ENCODE measurements at regions not wholly inside any gene's neighbourhood (a gene's known extent, or its start where the extent isn't known, plus 50 kb on each side); places are given as distances from the start of the nearest gene placed in this dataset.

GRCh38 chr11:92675303-92675702 is 294.1 kb upstream of the MTNR1B start:
- H3K4me3 ChIP-seq (ENCODE audit: low read depth in 1 of 5, low read length in 5 of 5) = no peak overlapping the region
- no peaks in the 10 kb centered on the region for H3K4me1 ChIP-seq (ENCODE audit: control insufficient read depth in 5 of 5, insufficient read depth in 5 of 5, low read length in 5 of 5)
- no peak overlapping the region for H3K9ac ChIP-seq (ENCODE audit: low read length in 5 of 5)
- H3K36me3 ChIP-seq (ENCODE audit: control insufficient read depth in 5 of 5, insufficient read depth in 5 of 5, low read length in 5 of 5) = no peaks in the 10 kb centered on the region
- H3K27ac ChIP-seq (ENCODE audit: low read depth, low read length) = no peak overlapping the region
- H3K27me3 ChIP-seq (ENCODE audit: control insufficient read depth in 5 of 5, insufficient read depth in 4 of 5, low read length in 5 of 5) = no peaks in the 10 kb centered on the region
- H3K9me3 ChIP-seq (ENCODE audit: control insufficient read depth in 5 of 5, low read length in 5 of 5) = peaks cover 0 to 12% (median 0%) of the 10 kb centered on the region in 5 donors

GRCh38 chr11:92675810-92676209 is 293.6 kb upstream of the MTNR1B start:
- Histone ChIP-seq H3K27ac (ENCODE audit: low read depth, low read length) (no peak overlapping the region), H3K27me3 (ENCODE audit: control insufficient read depth in 5 of 5, insufficient read depth in 4 of 5, low read length in 5 of 5) (no peaks in the 10 kb centered on the region), H3K36me3 (ENCODE audit: control insufficient read depth in 5 of 5, insufficient read depth in 5 of 5, low read length in 5 of 5) (no peaks in the 10 kb centered on the region), H3K9ac (ENCODE audit: low read length in 5 of 5) (no peak overlapping the region), H3K4me1 (ENCODE audit: control insufficient read depth in 5 of 5, insufficient read depth in 5 of 5, low read length in 5 of 5) (no peaks in the 10 kb centered on the region), H3K9me3 (ENCODE audit: control insufficient read depth in 5 of 5, low read length in 5 of 5) (peaks cover 0 to 12% (median 0%) of the 10 kb centered on the region in 5 donors), H3K4me3 (ENCODE audit: low read depth in 1 of 5, low read length in 5 of 5) (no peak overlapping the region)

GRCh38 chr11:92678008-92678611 is 291.3 kb upstream of the MTNR1B start:
- no peaks in the 10 kb centered on the region for H3K4me1 ChIP-seq (ENCODE audit: control insufficient read depth in 5 of 5, insufficient read depth in 5 of 5, low read length in 5 of 5)
- peaks cover 0 to 12% (median 0%) of the 10 kb centered on the region in 5 donors for H3K9me3 ChIP-seq (ENCODE audit: control insufficient read depth in 5 of 5, low read length in 5 of 5)
- H3K27me3 ChIP-seq (ENCODE audit: control insufficient read depth in 5 of 5, insufficient read depth in 4 of 5, low read length in 5 of 5) = no peaks in the 10 kb centered on the region
- H3K9ac ChIP-seq (ENCODE audit: low read length in 5 of 5) = no peak overlapping the region
- no peaks in the 10 kb centered on the region for H3K36me3 ChIP-seq (ENCODE audit: control insufficient read depth in 5 of 5, insufficient read depth in 5 of 5, low read length in 5 of 5)
- H3K27ac ChIP-seq (ENCODE audit: low read depth, low read length) = no peak overlapping the region
- H3K4me3 ChIP-seq (ENCODE audit: low read depth in 1 of 5, low read length in 5 of 5) = no peak overlapping the region

GRCh38 chr11:92681586-92681985 is 287.9 kb upstream of the MTNR1B start:
- Histone ChIP-seq H3K36me3 (ENCODE audit: control insufficient read depth in 5 of 5, insufficient read depth in 5 of 5, low read length in 5 of 5) (no peaks in the 10 kb centered on the region), H3K9me3 (ENCODE audit: control insufficient read depth in 5 of 5, low read length in 5 of 5) (peaks cover 0 to 12% (median 0%) of the 10 kb centered on the region in 5 donors), H3K4me3 (ENCODE audit: low read depth in 1 of 5, low read length in 5 of 5) (no peak overlapping the region), H3K9ac (ENCODE audit: low read length in 5 of 5) (no peak overlapping the region), H3K27ac (ENCODE audit: low read depth, low read length) (no peak overlapping the region), H3K4me1 (ENCODE audit: control insufficient read depth in 5 of 5, insufficient read depth in 5 of 5, low read length in 5 of 5) (no peaks in the 10 kb centered on the region), H3K27me3 (ENCODE audit: control insufficient read depth in 5 of 5, insufficient read depth in 4 of 5, low read length in 5 of 5) (no peaks in the 10 kb centered on the region)

GRCh38 chr11:92682136-92682535 is 287.3 kb upstream of the MTNR1B start:
- Histone ChIP-seq H3K27me3 (ENCODE audit: control insufficient read depth in 5 of 5, insufficient read depth in 4 of 5, low read length in 5 of 5) (no peaks in the 10 kb centered on the region), H3K9ac (ENCODE audit: low read length in 5 of 5) (no peak overlapping the region), H3K9me3 (ENCODE audit: control insufficient read depth in 5 of 5, low read length in 5 of 5) (peaks cover 0 to 12% (median 0%) of the 10 kb centered on the region in 5 donors), H3K4me1 (ENCODE audit: control insufficient read depth in 5 of 5, insufficient read depth in 5 of 5, low read length in 5 of 5) (no peaks in the 10 kb centered on the region), H3K27ac (ENCODE audit: low read depth, low read length) (no peak overlapping the region), H3K4me3 (ENCODE audit: low read depth in 1 of 5, low read length in 5 of 5) (no peak overlapping the region), H3K36me3 (ENCODE audit: control insufficient read depth in 5 of 5, insufficient read depth in 5 of 5, low read length in 5 of 5) (no peaks in the 10 kb centered on the region)

GRCh38 chr11:92682952-92683351 is 286.5 kb upstream of the MTNR1B start:
- Histone ChIP-seq H3K4me1 (ENCODE audit: control insufficient read depth in 5 of 5, insufficient read depth in 5 of 5, low read length in 5 of 5) (no peaks in the 10 kb centered on the region), H3K9me3 (ENCODE audit: control insufficient read depth in 5 of 5, low read length in 5 of 5) (peaks cover 0 to 5% (median 0%) of the 10 kb centered on the region in 5 donors), H3K4me3 (ENCODE audit: low read depth in 1 of 5, low read length in 5 of 5) (no peak overlapping the region), H3K36me3 (ENCODE audit: control insufficient read depth in 5 of 5, insufficient read depth in 5 of 5, low read length in 5 of 5) (no peaks in the 10 kb centered on the region), H3K27me3 (ENCODE audit: control insufficient read depth in 5 of 5, insufficient read depth in 4 of 5, low read length in 5 of 5) (no peaks in the 10 kb centered on the region), H3K9ac (ENCODE audit: low read length in 5 of 5) (no peak overlapping the region), H3K27ac (ENCODE audit: low read depth, low read length) (no peak overlapping the region)

GRCh38 chr11:92685049-92685448 is 284.4 kb upstream of the MTNR1B start:
- no peaks in the 10 kb centered on the region for H3K36me3 ChIP-seq (ENCODE audit: control insufficient read depth in 5 of 5, insufficient read depth in 5 of 5, low read length in 5 of 5)
- H3K4me1 ChIP-seq (ENCODE audit: control insufficient read depth in 5 of 5, insufficient read depth in 5 of 5, low read length in 5 of 5) = peaks cover 0 to 7% (median 4%) of the 10 kb centered on the region in 5 donors
- no peaks in the 10 kb centered on the region for H3K9me3 ChIP-seq (ENCODE audit: control insufficient read depth in 5 of 5, low read length in 5 of 5)
- no peak overlapping the region for H3K27ac ChIP-seq (ENCODE audit: low read depth, low read length)
- H3K9ac ChIP-seq (ENCODE audit: low read length in 5 of 5) = no peak overlapping the region
- H3K4me3 ChIP-seq (ENCODE audit: low read depth in 1 of 5, low read length in 5 of 5) = no peak overlapping the region
- no peaks in the 10 kb centered on the region for H3K27me3 ChIP-seq (ENCODE audit: control insufficient read depth in 5 of 5, insufficient read depth in 4 of 5, low read length in 5 of 5)

- Histone ChIP-seq H3K27me3 (ENCODE audit: control insufficient read depth in 5 of 5, insufficient read depth in 4 of 5, low read length in 5 of 5) (no peaks in the 10 kb centered on the region), H3K4me3 (ENCODE audit: low read depth in 1 of 5, low read length in 5 of 5) (no peak overlapping the region), H3K9me3 (ENCODE audit: control insufficient read depth in 5 of 5, low read length in 5 of 5) (no peaks in the 10 kb centered on the region), H3K4me1 (ENCODE audit: control insufficient read depth in 5 of 5, insufficient read depth in 5 of 5, low read length in 5 of 5) (peaks cover 0 to 16% (median 6%) of the 10 kb centered on the region in 5 donors), H3K27ac (ENCODE audit: low read depth, low read length) (no peak overlapping the region), H3K9ac (ENCODE audit: low read length in 5 of 5) (no peak overlapping the region), H3K36me3 (ENCODE audit: control insufficient read depth in 5 of 5, insufficient read depth in 5 of 5, low read length in 5 of 5) (no peaks in the 10 kb centered on the region)
Observed at GRCh38 chr11:92687724-92688123, 281.7 kb upstream of the MTNR1B start.

GRCh38 chr11:92688416-92688815 is 281.0 kb upstream of the MTNR1B start:
- Histone ChIP-seq H3K4me3 (ENCODE audit: low read depth in 1 of 5, low read length in 5 of 5) (no peak overlapping the region), H3K9ac (ENCODE audit: low read length in 5 of 5) (no peak overlapping the region), H3K4me1 (ENCODE audit: control insufficient read depth in 5 of 5, insufficient read depth in 5 of 5, low read length in 5 of 5) (peaks cover 0 to 16% (median 6%) of the 10 kb centered on the region in 5 donors), H3K27ac (ENCODE audit: low read depth, low read length) (no peak overlapping the region), H3K9me3 (ENCODE audit: control insufficient read depth in 5 of 5, low read length in 5 of 5) (no peaks in the 10 kb centered on the region), H3K27me3 (ENCODE audit: control insufficient read depth in 5 of 5, insufficient read depth in 4 of 5, low read length in 5 of 5) (no peaks in the 10 kb centered on the region), H3K36me3 (ENCODE audit: control insufficient read depth in 5 of 5, insufficient read depth in 5 of 5, low read length in 5 of 5) (no peaks in the 10 kb centered on the region)

GRCh38 chr11:92692826-92693546 is 276.5 kb upstream of the MTNR1B start:
- Histone ChIP-seq H3K9me3 (ENCODE audit: control insufficient read depth in 5 of 5, low read length in 5 of 5) (no peaks in the 10 kb centered on the region), H3K27ac (ENCODE audit: low read depth, low read length) (no peak overlapping the region), H3K27me3 (ENCODE audit: control insufficient read depth in 5 of 5, insufficient read depth in 4 of 5, low read length in 5 of 5) (no peaks in the 10 kb centered on the region), H3K4me1 (ENCODE audit: control insufficient read depth in 5 of 5, insufficient read depth in 5 of 5, low read length in 5 of 5) (peaks cover 0 to 21% (median 12%) of the 10 kb centered on the region in 5 donors), H3K36me3 (ENCODE audit: control insufficient read depth in 5 of 5, insufficient read depth in 5 of 5, low read length in 5 of 5) (no peaks in the 10 kb centered on the region), H3K9ac (ENCODE audit: low read length in 5 of 5) (no peak overlapping the region), H3K4me3 (ENCODE audit: low read depth in 1 of 5, low read length in 5 of 5) (no peak overlapping the region)
